EH (cell line): ENCODE measurements at regions not wholly inside any gene's neighbourhood (a gene's known extent, or its start where the extent isn't known, plus 50 kb on each side); places are given as distances from the start of the nearest gene placed in this dataset.
A peak's percentile ranks its signal among the peaks of the same experiment; 100 is the strongest.

Source experiments
- DNase-seq: peaks from one replicate; pipeline ENCODE4 v3.0.0-alpha.2; 2015; ENCODE audit warnings: low read depth

GRCh38 chr9:129237164-129237611 lies 59.1 kb upstream of the IER5L start:
- peak; percentile 68 for DNase-seq

GRCh38 chr9:129236441-129237145 lies 58.5 kb upstream of the IER5L start:
- DNase-seq: no peak

- DNase-seq: no peak
Measured at GRCh38 chr9:129235931-129236331, 57.9 kb upstream of the IER5L start.

GRCh38 chr9:129235041-129235930 lies 57.2 kb upstream of the IER5L start:
- DNase-seq: no peak

GRCh38 chr9:129234491-129234890 lies 56.4 kb upstream of the IER5L start:
- no peak for DNase-seq

GRCh38 chr9:129232839-129233591 lies 55.0 kb upstream of the IER5L start:
- DNase-seq: no peak

- no peak for DNase-seq
Measured at GRCh38 chr9:129231759-129232158, 53.7 kb upstream of the IER5L start.

- no peak for DNase-seq
Measured at GRCh38 chr9:129231022-129231739, 53.1 kb upstream of the IER5L start.

GRCh38 chr9:129230302-129230701 lies 52.2 kb upstream of the IER5L start:
- no peak for DNase-seq
